GM23248 (cell line): ENCODE measurements at regions not wholly inside any gene's neighbourhood (a gene's known extent, or its start where the extent isn't known, plus 50 kb on each side); places are given as distances from the start of the nearest gene placed in this dataset.

Source experiments
- EZH2 ChIP-seq: fragments of 200-600 bp; sonication (generic); IDR thresholded peaks from 2 replicates; pipeline ENCODE4 v1.6.1; 2018; ENCODE audit warnings: antibody characterized with exemption, mild to moderate bottlenecking; ENCODE audit not compliant: insufficient read depth, poor library complexity, severe bottlenecking
- EZH2phosphoT487 ChIP-seq: fragments of 200-600 bp; sonication (generic); IDR thresholded peaks from 2 replicates; pipeline ENCODE4 v1.6.1; 2018; ENCODE audit warnings: antibody characterized with exemption, moderate library complexity, mild to moderate bottlenecking, low read depth; ENCODE audit not compliant: insufficient read depth

- TF ChIP-seq EZH2 (no peak), EZH2phosphoT487 (no peak)
These were observed 59.5 kb upstream of the GGTLC1 start for GRCh38 chr20:24048024-24048611.
